GM21619 (cell line): ENCODE measurements at regions not wholly inside any gene's neighbourhood (a gene's known extent, or its start where the extent isn't known, plus 50 kb on each side); places are given as distances from the start of the nearest gene placed in this dataset.
"Not testable (repeated sequence)": the region's sequence is repeated elsewhere in the genome, so short reads cannot be mapped to it uniquely, and the experiment has no call there.

ENCODE experiments used
- ATAC-seq: cut with Tn5 transposase; IDR thresholded peaks from one replicate; pipeline ENCODE4 v1.9.1; 2021; ENCODE audit not compliant: unreplicated experiment

- ATAC-seq: no peak
Observed at GRCh38 chrX:4622486-4623167, 909.2 kb upstream of the PRKX start.

- ATAC-seq: not testable (repeated sequence)
Observed at GRCh38 chrX:4613651-4614050, 900.2 kb upstream of the PRKX start.

- no peak for ATAC-seq
Observed at GRCh38 chrX:4588893-4589292, 875.4 kb upstream of the PRKX start.

- no peak for ATAC-seq
Observed at GRCh38 chrX:4588466-4588865, 875.0 kb upstream of the PRKX start.

- ATAC-seq: no peak
Observed at GRCh38 chrX:4588056-4588455, 874.6 kb upstream of the PRKX start.

GRCh38 chrX:4579999-4580398 lies 866.5 kb upstream of the PRKX start:
- no peak for ATAC-seq

- ATAC-seq: no peak
Observed at GRCh38 chrX:4579480-4579879, 866.0 kb upstream of the PRKX start.

GRCh38 chrX:4572691-4573090 lies 859.2 kb upstream of the PRKX start:
- ATAC-seq: no peak

GRCh38 chrX:4570151-4570550 lies 856.7 kb upstream of the PRKX start:
- ATAC-seq: no peak

- ATAC-seq: no peak
Observed at GRCh38 chrX:4560192-4560591, 846.7 kb upstream of the PRKX start.

- ATAC-seq: no peak
Observed at GRCh38 chrX:4550018-4550417, 836.6 kb upstream of the PRKX start.

GRCh38 chrX:4547213-4547836 lies 833.9 kb upstream of the PRKX start:
- no peak for ATAC-seq

GRCh38 chrX:4546178-4546577 lies 832.7 kb upstream of the PRKX start:
- not testable (repeated sequence) for ATAC-seq

- ATAC-seq: no peak
Observed at GRCh38 chrX:4528247-4528646, 814.8 kb upstream of the PRKX start.

GRCh38 chrX:4485912-4486311 lies 772.5 kb upstream of the PRKX start:
- ATAC-seq: no peak

GRCh38 chrX:4484266-4484665 lies 770.8 kb upstream of the PRKX start:
- no peak for ATAC-seq

- ATAC-seq: no peak
Observed at GRCh38 chrX:4451591-4451990, 738.1 kb upstream of the PRKX start.

GRCh38 chrX:4450177-4450576 lies 736.7 kb upstream of the PRKX start:
- no peak for ATAC-seq

GRCh38 chrX:4435905-4436304 lies 722.5 kb upstream of the PRKX start:
- no peak for ATAC-seq

- ATAC-seq: no peak
Observed at GRCh38 chrX:4397471-4397870, 684.0 kb upstream of the PRKX start.

- no peak for ATAC-seq
Observed at GRCh38 chrX:4382273-4382672, 668.8 kb upstream of the PRKX start.

GRCh38 chrX:4380710-4381109 lies 667.3 kb upstream of the PRKX start:
- no peak for ATAC-seq

GRCh38 chrX:4379071-4379470 lies 665.6 kb upstream of the PRKX start:
- ATAC-seq: no peak
